Hepatocyte (in vitro differentiated cells): ENCODE measurements at regions not wholly inside any gene's neighbourhood (a gene's known extent, or its start where the extent isn't known, plus 50 kb on each side); places are given as distances from the start of the nearest gene placed in this dataset.

ENCODE experiments used
- DNase-seq: peaks from one replicate; pipeline ENCODE4 v3.0.0-alpha.2; 2016; ENCODE audit warnings: low spot score
- H2AFZ ChIP-seq: fragments of 200-600 bp; sonication (generic); 2 replicates; pipeline ENCODE4 v1.6.0; 2016; ENCODE audit warnings: antibody characterized with exemption, mild to moderate bottlenecking
- H3K27ac ChIP-seq: fragments of 200-600 bp; sonication (generic); 2 replicates; pipeline ENCODE4 v1.5.1; 2016; ENCODE audit warnings: mild to moderate bottlenecking
- H3K27me3 ChIP-seq: fragments of 200-600 bp; sonication (generic); 2 replicates; pipeline ENCODE4 v1.6.1; 2016
- H3K36me3 ChIP-seq: fragments of 200-600 bp; sonication (generic); replicated peaks from 2 replicates; pipeline ENCODE4 v1.5.1; 2016; ENCODE audit warnings: low read depth; ENCODE audit not compliant: insufficient read depth
- H3K4me1 ChIP-seq: fragments of 200-600 bp; sonication (generic); 2 replicates; pipeline ENCODE4 v1.5.1; 2016; ENCODE audit warnings: mild to moderate bottlenecking, moderate library complexity; ENCODE audit not compliant: insufficient read depth
- H3K4me2 ChIP-seq: fragments of 200-600 bp; sonication (generic); 2 replicates; pipeline ENCODE4 v1.6.0; 2016
- H3K4me3 ChIP-seq: fragments of 200-600 bp; sonication (generic); 2 replicates; pipeline ENCODE4 v1.5.1; 2016; ENCODE audit warnings: mild to moderate bottlenecking
- H3K79me2 ChIP-seq: fragments of 200-600 bp; sonication (generic); 2 replicates; pipeline ENCODE4 v1.6.0; 2017; ENCODE audit warnings: mild to moderate bottlenecking
- H3K9me2 ChIP-seq: fragments of 200-600 bp; sonication (generic); replicated peaks from 2 replicates; pipeline ENCODE4 v1.6.0; 2017; ENCODE audit warnings: mild to moderate bottlenecking; ENCODE audit not compliant: insufficient read depth
- H3K9me3 ChIP-seq: fragments of 200-600 bp; sonication (generic); 2 replicates; pipeline ENCODE4 v1.5.1; 2016; ENCODE audit warnings: low read depth, mild to moderate bottlenecking
- H4K20me1 ChIP-seq: fragments of 200-600 bp; sonication (generic); 2 replicates; pipeline ENCODE4 v1.6.0; 2016; ENCODE audit warnings: mild to moderate bottlenecking; ENCODE audit not compliant: insufficient read depth, poor library complexity, severe bottlenecking
- CTCF ChIP-seq: fragments of 200-600 bp; sonication (generic); IDR thresholded peaks from 2 replicates; pipeline ENCODE4 v1.5.1; 2016; ENCODE audit warnings: antibody characterized with exemption, mild to moderate bottlenecking; ENCODE audit not compliant: poor library complexity
- EZH2 ChIP-seq: fragments of 200-600 bp; sonication (generic); IDR thresholded peaks from 2 replicates; pipeline ENCODE4 v1.6.1; 2016; ENCODE audit warnings: antibody characterized with exemption, mild to moderate bottlenecking, borderline replicate concordance
- EZH2phosphoT487 ChIP-seq: fragments of 200-600 bp; sonication (generic); IDR thresholded peaks from one replicate; pipeline ENCODE4 v1.6.1; 2018; ENCODE audit warnings: antibody characterized with exemption, mild to moderate bottlenecking, low read depth, moderate library complexity; ENCODE audit not compliant: unreplicated experiment, severe bottlenecking
- WGBS: methylation state at CpG from one replicate; pipeline ENCODE4 v1.1.6; 2016; ENCODE audit warnings: low lambda C conversion rate; ENCODE audit errors: missing lambda C conversion rate; 5-methylcytosine and 5-hydroxymethylcytosine counted together

DNA sequence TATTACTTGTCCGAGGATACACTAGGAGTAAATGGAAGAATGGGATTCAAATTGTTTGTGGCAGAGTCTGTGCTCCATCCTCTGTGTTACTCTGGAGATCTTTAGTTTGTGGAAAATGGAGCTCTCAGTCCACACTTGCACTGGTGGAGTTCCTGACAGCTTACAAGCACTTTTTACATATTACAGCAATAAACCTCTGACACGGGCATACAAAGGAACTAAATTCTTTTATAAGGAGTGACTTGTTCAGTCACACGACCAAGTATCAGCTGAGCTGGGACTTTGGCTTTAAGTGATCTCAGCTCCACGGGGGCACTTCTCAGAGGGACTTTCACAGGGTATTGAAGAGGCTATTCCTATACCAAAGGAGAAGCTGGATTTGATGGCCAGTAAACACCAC lies 417.5 kb downstream of the LRIG3 start:
- no peaks in the 10 kb centered on the region for H3K27me3 ChIP-seq
- no peaks in the 10 kb centered on the region for H4K20me1 ChIP-seq
- H3K4me3 ChIP-seq = no peak overlapping the region
- no peaks in the 10 kb centered on the region for H3K36me3 ChIP-seq
- peaks cover 13% of the 10 kb centered on the region for H3K4me1 ChIP-seq
- H3K9me2 ChIP-seq = no peaks in the 10 kb centered on the region
- H3K79me2 ChIP-seq = no peaks in the 10 kb centered on the region
- no peaks in the 10 kb centered on the region for H3K9me3 ChIP-seq
- TF ChIP-seq CTCF (no peak), EZH2phosphoT487 (no peak)
- H3K4me2 ChIP-seq = peak overlapping the region; percentile 61
- peak; percentile 67 for DNase-seq
- 49% methylated on average over 4 of the region's 4 CpGs for WGBS
- peak overlapping the region; percentile 2 for H2AFZ ChIP-seq
- H3K27ac ChIP-seq = peak overlapping the region; percentile 90

DNA sequence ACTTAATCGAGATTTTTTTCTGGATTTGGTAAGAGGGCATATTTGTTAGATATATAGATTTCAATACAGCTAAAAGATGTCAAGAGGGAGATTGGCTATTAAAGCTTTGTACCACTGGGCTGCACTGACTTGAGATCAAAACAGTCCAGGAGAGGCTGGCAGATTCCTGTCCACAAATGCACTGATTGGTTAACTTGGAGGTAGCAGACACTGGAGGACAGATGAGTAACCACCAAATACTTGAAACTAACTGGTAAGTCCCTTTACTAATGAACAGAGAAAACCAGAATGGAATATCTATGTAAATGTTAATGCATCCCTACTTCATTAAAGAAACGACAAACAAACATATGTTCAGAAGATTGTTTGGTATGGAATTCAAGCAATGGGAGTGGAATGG lies 416.6 kb downstream of the LRIG3 start:
- Histone ChIP-seq H3K79me2 (no peaks in the 10 kb centered on the region), H4K20me1 (no peaks in the 10 kb centered on the region), H2AFZ (no peak overlapping the region), H3K36me3 (no peaks in the 10 kb centered on the region), H3K4me3 (no peak overlapping the region), H3K27ac (peak overlapping the region; percentile 90), H3K9me2 (no peaks in the 10 kb centered on the region), H3K4me1 (peaks cover 13% of the 10 kb centered on the region), H3K27me3 (no peaks in the 10 kb centered on the region), H3K4me2 (no peak overlapping the region), H3K9me3 (no peaks in the 10 kb centered on the region)
- no peak for TF ChIP-seq EZH2
- TF ChIP-seq CTCF = no peak
- TF ChIP-seq EZH2phosphoT487 = no peak
- 97% methylated on average over 2 of the region's 2 CpGs for WGBS
- DNase-seq = no peak

- H3K4me2 ChIP-seq = no peak overlapping the region
- no peak for DNase-seq
- no peaks in the 10 kb centered on the region for H3K9me2 ChIP-seq
- H3K4me1 ChIP-seq = peaks cover 13% of the 10 kb centered on the region
- TF ChIP-seq EZH2phosphoT487 (no peak), CTCF (no peak), EZH2 (no peak)
- H3K4me3 ChIP-seq = no peak overlapping the region
- no peaks in the 10 kb centered on the region for H3K79me2 ChIP-seq
- H2AFZ ChIP-seq = no peak overlapping the region
- 86% methylated on average over 5 of the region's 5 CpGs for WGBS
- no peaks in the 10 kb centered on the region for H4K20me1 ChIP-seq
- no peaks in the 10 kb centered on the region for H3K9me3 ChIP-seq
- H3K36me3 ChIP-seq = no peaks in the 10 kb centered on the region
- H3K27me3 ChIP-seq = no peaks in the 10 kb centered on the region
- H3K27ac ChIP-seq = no peak overlapping the region
Measured at GRCh38 chr12:58504143-58504938, 416.0 kb downstream of the LRIG3 start.
